Loucy (cell line): ENCODE measurements at regions not wholly inside any gene's neighbourhood (a gene's known extent, or its start where the extent isn't known, plus 50 kb on each side); places are given as distances from the start of the nearest gene placed in this dataset.
A peak's percentile ranks its signal among the peaks of the same experiment; 100 is the strongest.

Experiments used
- H2AFZ ChIP-seq: fragments of 200-600 bp; sonication (generic); 2 replicates; pipeline ENCODE4 v1.6.0; 2016; ENCODE audit warnings: antibody characterized with exemption, mild to moderate bottlenecking, low read length, moderate library complexity
- H3F3A ChIP-seq: fragments of 200-600 bp; 2 replicates; pipeline ENCODE4 v1.6.0; 2016; ENCODE audit warnings: antibody characterized with exemption, low read depth, mild to moderate bottlenecking
- H3K27me3 ChIP-seq: fragments of 200-600 bp; sonication (generic); 2 replicates; pipeline ENCODE4 v1.6.1; 2014; ENCODE audit warnings: low read length, mild to moderate bottlenecking; ENCODE audit not compliant: insufficient read depth, poor library complexity, severe bottlenecking
- H3K36me3 ChIP-seq: fragments of 200-600 bp; sonication (generic); 2 replicates; pipeline ENCODE4 v1.6.1; 2016; ENCODE audit warnings: low read length; ENCODE audit not compliant: insufficient read depth
- H3K4me1 ChIP-seq: fragments of 200-600 bp; sonication (generic); 2 replicates; pipeline ENCODE4 v1.5.1; 2014; ENCODE audit warnings: low read length, mild to moderate bottlenecking; ENCODE audit not compliant: insufficient read depth, poor library complexity, severe bottlenecking
- H3K4me2 ChIP-seq: fragments of 200-600 bp; sonication (generic); 2 replicates; pipeline ENCODE4 v1.6.0; 2014; ENCODE audit warnings: antibody characterized with exemption, low read length, low read depth, mild to moderate bottlenecking; ENCODE audit not compliant: poor library complexity, severe bottlenecking
- H3K4me3 ChIP-seq: fragments of 200-600 bp; sonication (generic); 2 replicates; pipeline ENCODE4 v1.5.1; 2014; ENCODE audit warnings: low read length, mild to moderate bottlenecking, mixed read lengths; ENCODE audit not compliant: poor library complexity, severe bottlenecking
- H3K79me2 ChIP-seq: fragments of 200-600 bp; sonication (generic); 2 replicates; pipeline ENCODE4 v1.6.1; 2014; ENCODE audit warnings: low read length; ENCODE audit not compliant: insufficient read depth
- H3K9ac ChIP-seq: fragments of 200-600 bp; sonication (generic); 2 replicates; pipeline ENCODE4 v1.6.0; 2014; ENCODE audit warnings: mild to moderate bottlenecking, low read depth, low read length, moderate library complexity; ENCODE audit not compliant: poor library complexity, severe bottlenecking
- H3K9me2 ChIP-seq: fragments of 200-600 bp; sonication (generic); replicated peaks from 2 replicates; pipeline ENCODE4 v1.6.1; 2016; ENCODE audit warnings: low read depth, low read length, mixed read lengths
- H3K9me3 ChIP-seq: fragments of 200-600 bp; sonication (generic); 2 replicates; pipeline ENCODE4 v1.6.1; 2014; ENCODE audit warnings: mild to moderate bottlenecking, antibody characterized with exemption, low read length, low read depth; ENCODE audit not compliant: insufficient read depth
- H4K20me1 ChIP-seq: fragments of 200-600 bp; sonication (generic); 2 replicates; pipeline ENCODE4 v1.6.0; 2014; ENCODE audit warnings: antibody characterized with exemption, low read length, mild to moderate bottlenecking; ENCODE audit not compliant: insufficient read depth, poor library complexity, severe bottlenecking
- CTCF ChIP-seq: fragments of 200-600 bp; sonication (generic); conservative IDR thresholded peaks from 2 replicates; pipeline ENCODE4 v1.5.1; 2014; ENCODE audit warnings: mild to moderate bottlenecking, antibody characterized with exemption, low read length
- EZH2phosphoT487 ChIP-seq: fragments of 200-600 bp; IDR thresholded peaks from 2 replicates; pipeline ENCODE4 v1.6.1; 2018; ENCODE audit warnings: antibody characterized with exemption, mild to moderate bottlenecking, moderate library complexity, borderline replicate concordance

GRCh38 chr9:16192403-16193017 is 639.7 kb downstream of the CCDC171 start:
- H3K9me2 ChIP-seq: no peaks in the 10 kb centered on the region
- no peaks in the 10 kb centered on the region for H3K36me3 ChIP-seq
- peak overlapping the region; percentile 74 for H3K4me2 ChIP-seq
- no peak for TF ChIP-seq EZH2phosphoT487
- no peak; the same call in 1 of the 2 replicates for TF ChIP-seq CTCF
- H2AFZ ChIP-seq: peak overlapping the region; percentile 94
- peak overlapping the region; percentile 66 for H3K4me3 ChIP-seq
- no peaks in the 10 kb centered on the region for H3K27me3 ChIP-seq
- no peaks in the 10 kb centered on the region for H3K79me2 ChIP-seq
- H3K4me1 ChIP-seq: peaks cover 3% of the 10 kb centered on the region
- peak overlapping the region; percentile 41 for H3K9ac ChIP-seq
- H3F3A ChIP-seq: no peaks in the 10 kb centered on the region
- H3K9me3 ChIP-seq: 0 out of 2 replicates have a peak, but pooled peaks cover 4% of the 10 kb centered on the region
- H4K20me1 ChIP-seq: no peaks in the 10 kb centered on the region

DNA sequence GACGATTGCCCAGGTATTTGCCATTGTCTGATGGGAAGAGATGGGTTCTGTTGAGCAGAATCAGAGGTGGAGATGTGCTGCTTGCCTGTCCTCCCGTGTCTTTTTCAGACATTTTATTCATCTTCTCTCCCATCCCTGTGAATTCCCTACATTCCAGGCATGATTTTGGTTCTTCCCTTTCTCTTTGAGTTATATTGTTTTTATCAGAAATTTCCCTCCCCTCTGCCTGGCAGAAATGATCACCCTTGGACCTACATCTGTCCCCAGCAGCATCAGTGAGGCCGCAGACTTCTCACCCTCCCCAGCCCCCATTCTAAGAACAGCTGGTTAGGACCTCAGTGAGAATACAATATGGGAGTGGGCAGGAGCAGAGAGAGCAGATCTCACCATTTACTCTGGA is 640.2 kb downstream of the CCDC171 start:
- Histone ChIP-seq H3K4me3 (no peak overlapping the region), H3F3A (no peaks in the 10 kb centered on the region), H3K36me3 (no peaks in the 10 kb centered on the region), H3K79me2 (no peaks in the 10 kb centered on the region), H4K20me1 (no peaks in the 10 kb centered on the region), H3K4me1 (peaks cover 3% of the 10 kb centered on the region), H2AFZ (peak overlapping the region; percentile 94; the same call in 1 of the 2 replicates), H3K27me3 (no peaks in the 10 kb centered on the region), H3K4me2 (no peak overlapping the region), H3K9me2 (no peaks in the 10 kb centered on the region), H3K9me3 (0 out of 2 replicates have a peak, but pooled peaks cover 4% of the 10 kb centered on the region), H3K9ac (no peak overlapping the region)
- TF ChIP-seq CTCF (no peak), EZH2phosphoT487 (no peak)

DNA sequence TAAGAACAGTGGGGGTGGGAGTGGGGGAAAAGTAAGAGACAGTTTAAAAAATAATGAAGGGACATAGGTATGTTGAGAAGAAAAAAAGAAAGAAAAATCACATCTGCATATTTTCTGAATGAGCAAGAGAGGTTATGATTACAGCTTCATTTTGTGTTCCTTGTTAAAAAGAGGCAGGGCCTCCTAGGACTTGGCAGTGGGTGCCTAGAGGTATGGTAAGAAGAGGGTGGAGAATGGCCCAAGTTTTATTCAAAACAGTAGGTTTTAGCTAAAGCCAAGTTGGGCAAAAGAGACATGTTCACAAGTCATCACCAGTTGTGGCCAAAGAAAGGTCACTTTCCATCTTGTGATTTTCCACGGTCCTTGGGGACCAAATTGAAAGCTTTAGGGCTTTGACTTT is 643.4 kb downstream of the CCDC171 start:
- H4K20me1 ChIP-seq: no peaks in the 10 kb centered on the region
- H3K9me3 ChIP-seq: no peaks in the 10 kb centered on the region
- no peaks in the 10 kb centered on the region for H3K27me3 ChIP-seq
- H2AFZ ChIP-seq: no peak overlapping the region
- no peaks in the 10 kb centered on the region for H3K36me3 ChIP-seq
- no peaks in the 10 kb centered on the region for H3F3A ChIP-seq
- H3K4me3 ChIP-seq: no peak overlapping the region
- H3K79me2 ChIP-seq: no peaks in the 10 kb centered on the region
- H3K9me2 ChIP-seq: no peaks in the 10 kb centered on the region
- peaks cover 3% of the 10 kb centered on the region for H3K4me1 ChIP-seq
- no peak overlapping the region for H3K9ac ChIP-seq
- TF ChIP-seq CTCF (no peak), EZH2phosphoT487 (no peak)
- H3K4me2 ChIP-seq: no peak overlapping the region
